GM12874 (cell line): ENCODE measurements at regions not wholly inside any gene's neighbourhood (a gene's known extent, or its start where the extent isn't known, plus 50 kb on each side); places are given as distances from the start of the nearest gene placed in this dataset.

Experiments
- TF ChIP-seq, protein P1 (sequence below): IDR thresholded peaks from 2 replicates; pipeline ENCODE4 v1.5.1; 2011; ENCODE audit warnings: low read depth, mild to moderate bottlenecking, control low read depth, low read length, moderate library complexity; ENCODE audit not compliant: insufficient read depth

DNA sequence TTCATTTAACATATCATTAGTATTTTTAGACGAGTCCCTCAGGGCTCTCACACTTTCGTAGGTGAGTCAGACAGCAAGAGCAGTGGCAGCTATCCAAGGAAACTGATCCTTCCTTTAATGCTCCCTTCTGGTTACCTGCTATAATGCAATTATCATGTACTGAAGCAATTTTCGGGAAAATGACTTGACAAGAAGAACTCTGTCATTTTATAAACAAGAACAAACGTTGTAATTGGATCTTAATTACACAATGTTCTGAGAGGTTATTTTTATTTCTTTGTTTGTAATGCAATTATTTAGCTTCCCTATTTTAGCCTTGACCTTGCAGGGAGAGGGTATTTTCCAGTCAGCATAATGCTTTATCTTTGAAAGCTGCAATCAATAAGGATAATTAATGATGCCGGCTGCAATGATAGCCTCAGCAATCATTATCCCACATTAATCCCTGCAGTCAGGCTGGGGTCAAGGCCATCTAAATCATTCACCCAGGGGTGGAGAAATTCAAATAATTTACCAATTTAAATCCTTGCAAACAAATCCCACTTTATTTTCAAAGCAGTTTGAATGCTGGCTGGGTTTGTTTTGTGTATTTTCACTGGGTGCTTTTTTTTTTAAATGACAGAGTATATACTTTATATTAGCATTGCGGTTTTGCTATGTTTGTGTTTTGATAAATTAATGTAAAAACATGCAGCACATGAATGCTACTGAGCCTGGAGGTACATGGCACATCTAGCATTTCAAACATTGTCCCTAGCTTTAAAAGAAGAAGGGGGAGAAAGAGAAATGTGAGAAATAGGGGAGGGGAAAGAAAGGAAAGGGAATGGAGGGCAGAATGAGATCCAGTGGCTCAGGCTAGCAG lies 249.9 kb downstream of the SHOX2 start:
- TF ChIP-seq, protein P1, sequence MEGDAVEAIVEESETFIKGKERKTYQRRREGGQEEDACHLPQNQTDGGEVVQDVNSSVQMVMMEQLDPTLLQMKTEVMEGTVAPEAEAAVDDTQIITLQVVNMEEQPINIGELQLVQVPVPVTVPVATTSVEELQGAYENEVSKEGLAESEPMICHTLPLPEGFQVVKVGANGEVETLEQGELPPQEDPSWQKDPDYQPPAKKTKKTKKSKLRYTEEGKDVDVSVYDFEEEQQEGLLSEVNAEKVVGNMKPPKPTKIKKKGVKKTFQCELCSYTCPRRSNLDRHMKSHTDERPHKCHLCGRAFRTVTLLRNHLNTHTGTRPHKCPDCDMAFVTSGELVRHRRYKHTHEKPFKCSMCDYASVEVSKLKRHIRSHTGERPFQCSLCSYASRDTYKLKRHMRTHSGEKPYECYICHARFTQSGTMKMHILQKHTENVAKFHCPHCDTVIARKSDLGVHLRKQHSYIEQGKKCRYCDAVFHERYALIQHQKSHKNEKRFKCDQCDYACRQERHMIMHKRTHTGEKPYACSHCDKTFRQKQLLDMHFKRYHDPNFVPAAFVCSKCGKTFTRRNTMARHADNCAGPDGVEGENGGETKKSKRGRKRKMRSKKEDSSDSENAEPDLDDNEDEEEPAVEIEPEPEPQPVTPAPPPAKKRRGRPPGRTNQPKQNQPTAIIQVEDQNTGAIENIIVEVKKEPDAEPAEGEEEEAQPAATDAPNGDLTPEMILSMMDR = no peak

- TF ChIP-seq, protein P1 = no peak
Measured at GRCh38 chr3:157844800-157845565, 261.2 kb downstream of the SHOX2 start.

GRCh38 chr3:157844216-157844615 lies 262.0 kb downstream of the SHOX2 start:
- TF ChIP-seq, protein P1 = no peak

- TF ChIP-seq, protein P1 = no peak
Measured at GRCh38 chr3:157841029-157841428, 265.2 kb downstream of the SHOX2 start.

- TF ChIP-seq, protein P1 = no peak
Measured at GRCh38 chr3:157840564-157840963, 265.7 kb downstream of the SHOX2 start.

GRCh38 chr3:157838457-157838856 lies 267.8 kb downstream of the SHOX2 start:
- TF ChIP-seq, protein P1 = no peak

DNA sequence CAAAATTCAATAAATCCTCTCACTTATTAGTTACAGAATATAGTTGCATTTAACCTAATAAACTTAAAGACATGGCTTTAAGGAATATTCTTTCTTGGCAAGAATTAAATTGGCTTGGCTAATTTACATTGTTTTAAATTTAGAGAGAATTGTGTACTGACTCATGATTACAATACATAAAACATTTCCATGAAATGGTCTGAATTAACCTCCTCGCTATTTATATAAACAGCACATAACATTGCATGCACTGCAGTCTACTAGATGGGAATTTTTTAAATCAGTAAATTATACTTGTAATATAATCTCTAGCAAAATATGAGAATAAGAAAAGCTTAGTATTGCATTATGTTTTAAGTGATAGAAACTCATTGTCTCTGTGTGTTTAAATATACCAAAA lies 268.9 kb downstream of the SHOX2 start:
- TF ChIP-seq, protein P1 = no peak
